ENCODE measurements at regions not wholly inside any gene's neighbourhood (a gene's known extent, or its start where the extent isn't known, plus 50 kb on each side); places are given as distances from the start of the nearest gene placed in this dataset.

DNA sequence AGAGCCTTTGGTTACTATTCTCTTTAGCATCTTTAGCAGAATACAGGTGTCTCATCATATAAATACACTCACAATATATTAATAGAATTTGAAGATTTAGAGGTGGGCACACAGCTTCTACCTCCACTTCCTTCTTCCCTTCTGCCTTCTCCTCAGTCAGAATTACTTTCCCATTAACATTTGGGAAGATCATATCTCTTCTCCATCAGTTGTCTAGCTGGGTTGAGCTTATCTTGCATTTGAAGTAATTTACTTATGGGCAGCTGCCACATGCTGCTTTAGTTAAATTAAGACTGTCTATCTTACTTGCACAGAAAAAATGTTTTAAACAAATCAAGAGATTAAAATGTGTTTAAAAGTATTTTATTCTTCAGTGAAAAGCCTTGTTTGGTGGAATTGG lies 110.1 kb upstream of the ASIC2 start:
- no peak for DNase-seq (ENCODE audit: insufficient read length, low spot score)

GRCh38 chr17:33404070-33404819 lies 111.2 kb upstream of the ASIC2 start:
- FAIRE-seq (no peak), DNase-seq (ENCODE audit: insufficient read length, low spot score) (no peak)

More for the DNA sequence above, 110.1 kb upstream of the ASIC2 start:
- no peak for FAIRE-seq

DNA sequence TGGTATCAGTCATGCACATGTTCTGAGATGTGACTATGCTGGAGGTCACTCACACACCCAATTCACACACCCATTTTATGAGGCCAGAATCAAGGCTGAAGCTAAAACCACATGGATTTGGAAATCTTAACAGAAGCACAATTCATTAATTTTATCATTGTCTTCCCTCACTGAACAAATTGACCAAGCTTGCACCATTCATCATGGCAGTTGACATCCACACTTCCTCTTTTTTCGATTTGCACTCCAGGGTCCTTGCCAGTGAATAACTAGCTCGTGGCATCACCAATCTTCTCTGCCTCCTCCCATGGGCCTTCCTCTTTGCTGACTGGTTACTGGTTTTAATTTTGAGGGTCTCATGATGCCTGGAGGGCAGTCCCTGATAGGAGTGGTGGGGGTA lies 123.0 kb upstream of the ASIC2 start:
- DNase-seq (ENCODE audit: insufficient read length, low spot score) (no peak), FAIRE-seq (no peak)

DNA sequence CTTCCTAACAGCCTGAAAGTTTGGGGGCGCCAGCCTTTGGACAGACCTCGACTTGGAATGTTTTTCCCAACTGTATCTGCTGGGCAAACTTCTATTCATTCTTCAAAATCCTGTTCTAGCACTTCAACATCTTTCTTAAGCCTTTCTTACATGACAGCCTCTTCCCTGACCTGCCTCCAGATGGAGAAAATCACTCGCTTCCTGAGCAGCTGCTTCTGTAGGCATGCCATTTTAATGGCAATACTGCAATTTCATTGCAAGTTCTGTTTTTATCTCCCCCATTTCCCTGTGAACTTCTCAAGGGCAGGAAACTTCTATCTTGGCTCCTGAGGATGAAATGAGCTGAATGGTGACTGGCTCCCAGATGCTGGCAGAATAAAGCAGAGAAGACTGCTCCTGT lies 128.8 kb upstream of the ASIC2 start:
- DNase-seq (ENCODE audit: insufficient read length, low spot score) (no peak), FAIRE-seq (no peak)

DNA sequence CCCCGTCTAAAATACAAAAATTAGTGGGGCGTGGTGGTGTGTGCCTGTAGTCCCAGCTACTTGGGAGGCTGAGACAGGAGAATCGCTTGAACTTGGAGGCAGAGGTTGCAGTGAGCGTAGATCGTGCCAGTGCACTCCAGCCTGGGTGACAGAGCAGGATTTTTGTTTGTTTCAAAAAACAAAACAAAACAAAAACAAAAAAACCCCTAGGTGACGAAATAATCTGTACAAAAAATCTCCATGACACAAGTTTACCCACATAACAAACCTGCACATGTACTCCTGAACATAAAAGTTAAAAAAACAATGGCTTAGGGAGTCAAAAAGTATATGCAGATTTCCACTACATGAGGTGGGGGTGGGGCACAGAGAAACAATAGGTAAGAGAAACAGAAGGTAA lies 140.5 kb upstream of the ASIC2 start:
- no peak for FAIRE-seq
- no peak for DNase-seq (ENCODE audit: insufficient read length, low spot score)

GRCh38 chr17:33434841-33435240 lies 141.7 kb upstream of the ASIC2 start:
- DNase-seq (ENCODE audit: insufficient read length, low spot score) (no peak), FAIRE-seq (no peak)

GRCh38 chr17:33435721-33436301 lies 142.7 kb upstream of the ASIC2 start:
- FAIRE-seq (no peak), DNase-seq (ENCODE audit: insufficient read length, low spot score) (no peak)

GRCh38 chr17:33436321-33436720 lies 143.2 kb upstream of the ASIC2 start:
- DNase-seq (ENCODE audit: insufficient read length, low spot score) (no peak), FAIRE-seq (no peak)

- DNase-seq (ENCODE audit: insufficient read length, low spot score) (no peak), FAIRE-seq (no peak)
Observed at GRCh38 chr17:33438139-33438538, 145.0 kb upstream of the ASIC2 start.

GRCh38 chr17:33438578-33438977 lies 145.5 kb upstream of the ASIC2 start:
- FAIRE-seq = no peak
- DNase-seq (ENCODE audit: insufficient read length, low spot score) = no peak

GRCh38 chr17:33442320-33442719 lies 149.2 kb upstream of the ASIC2 start:
- no peak for FAIRE-seq
- DNase-seq (ENCODE audit: insufficient read length, low spot score) = no peak

DNA sequence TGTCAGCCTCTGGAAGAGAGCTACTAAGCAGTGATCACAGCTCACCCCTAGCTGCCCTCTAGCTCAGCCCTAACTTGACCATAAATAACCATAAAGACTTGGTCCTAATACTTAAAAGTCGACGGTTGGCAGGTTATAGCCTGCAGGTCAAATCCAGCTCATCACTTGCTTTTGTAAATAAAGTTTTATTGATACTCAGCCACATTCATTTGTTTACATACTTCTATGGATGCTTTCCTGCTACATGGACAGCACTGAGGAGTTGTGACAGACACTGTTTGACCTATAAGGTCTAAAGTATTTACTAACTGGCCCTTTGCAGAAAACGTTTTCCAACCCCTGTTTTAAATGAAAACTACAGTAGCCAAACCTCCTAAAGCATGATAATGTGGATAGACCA lies 151.6 kb upstream of the ASIC2 start:
- no peak for FAIRE-seq
- no peak for DNase-seq (ENCODE audit: insufficient read length, low spot score)

DNA sequence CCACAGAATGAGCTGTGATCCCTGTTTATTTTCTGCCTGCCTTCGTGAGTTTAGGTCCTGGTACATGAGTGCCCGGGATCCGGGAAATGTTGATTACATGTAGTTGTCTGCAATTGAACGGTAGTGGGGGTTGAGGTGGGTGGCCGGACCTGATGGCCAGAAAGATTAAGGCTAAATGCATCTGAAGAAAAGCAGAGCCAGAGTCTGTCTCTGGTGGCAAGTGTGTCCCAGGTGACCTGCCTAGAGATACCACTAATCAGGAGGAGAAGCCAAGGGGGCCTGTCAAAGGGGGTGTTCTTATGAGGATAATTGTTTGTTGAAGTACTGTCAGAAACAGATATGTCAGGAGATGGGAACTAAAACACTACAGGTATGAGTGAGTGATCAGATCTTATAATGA lies 154.0 kb upstream of the ASIC2 start:
- no peak for FAIRE-seq

GRCh38 chr17:33451221-33451620 lies 158.1 kb upstream of the ASIC2 start:
- FAIRE-seq (no peak), DNase-seq (ENCODE audit: insufficient read length, low spot score) (no peak)

More for the DNA sequence above, 154.0 kb upstream of the ASIC2 start:
- no peak for DNase-seq (ENCODE audit: insufficient read length, low spot score)

- FAIRE-seq (no peak), DNase-seq (ENCODE audit: insufficient read length, low spot score) (no peak)
Observed at GRCh38 chr17:33457477-33457876, 164.4 kb upstream of the ASIC2 start.

- FAIRE-seq (no peak), DNase-seq (ENCODE audit: insufficient read length, low spot score) (no peak)
Observed at GRCh38 chr17:33459078-33459940, 166.2 kb upstream of the ASIC2 start.

DNA sequence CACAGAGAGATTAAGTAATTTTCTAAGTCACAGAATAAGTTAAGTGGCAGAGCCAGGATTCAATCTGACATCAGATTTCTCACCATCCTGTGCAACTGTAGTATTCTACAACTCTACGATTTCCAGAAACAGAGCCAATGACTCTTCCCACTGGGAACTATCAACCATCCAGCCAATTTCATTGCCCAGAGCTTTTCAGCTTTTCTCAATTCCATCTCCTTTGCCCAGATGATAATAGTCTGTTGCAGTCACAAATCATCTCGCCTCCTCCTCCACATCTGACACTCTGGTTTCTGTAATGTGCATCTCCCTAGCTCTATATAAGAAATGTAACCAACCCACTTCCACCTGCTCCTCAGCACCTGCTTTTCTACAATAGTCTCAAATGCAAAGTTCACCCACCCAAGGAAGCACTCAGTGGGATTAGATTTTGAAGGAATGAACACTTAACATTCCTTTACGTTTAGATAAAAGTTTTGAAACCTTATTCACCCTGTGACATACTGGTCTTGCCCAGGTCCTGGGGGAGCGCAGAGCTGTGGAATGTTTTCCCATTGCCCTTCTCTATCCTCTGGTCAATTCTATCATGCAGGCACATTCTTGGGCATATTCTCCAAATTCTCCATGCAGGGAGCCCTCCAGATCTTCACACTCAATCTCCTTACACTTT lies 167.8 kb upstream of the ASIC2 start:
- DNase-seq (ENCODE audit: insufficient read length, low spot score) = no peak
- no peak for FAIRE-seq

DNA sequence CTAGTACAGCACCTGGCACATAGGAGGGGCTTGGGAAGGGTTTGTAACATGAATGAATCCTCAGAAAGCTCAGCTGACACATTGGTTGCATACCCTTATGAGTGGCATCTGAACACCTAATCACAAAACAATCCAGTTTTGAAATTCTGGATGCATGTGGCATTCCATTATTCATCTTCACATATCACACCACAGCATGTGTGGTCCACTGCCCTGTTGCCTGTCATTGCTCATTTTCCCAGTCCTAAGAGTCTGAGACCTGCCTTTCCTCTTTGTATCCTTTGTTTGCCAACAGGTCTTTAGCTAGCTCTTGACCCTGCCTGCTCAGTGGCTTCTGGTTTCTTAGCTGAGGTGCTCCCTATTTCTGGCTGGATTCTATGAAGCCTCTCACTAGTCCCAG lies 170.8 kb upstream of the ASIC2 start:
- no peak for FAIRE-seq
- DNase-seq (ENCODE audit: insufficient read length, low spot score) = no peak

- no peak for FAIRE-seq
- DNase-seq (ENCODE audit: insufficient read length, low spot score) = no peak
Observed at GRCh38 chr17:33464669-33465280, 171.7 kb upstream of the ASIC2 start.

DNA sequence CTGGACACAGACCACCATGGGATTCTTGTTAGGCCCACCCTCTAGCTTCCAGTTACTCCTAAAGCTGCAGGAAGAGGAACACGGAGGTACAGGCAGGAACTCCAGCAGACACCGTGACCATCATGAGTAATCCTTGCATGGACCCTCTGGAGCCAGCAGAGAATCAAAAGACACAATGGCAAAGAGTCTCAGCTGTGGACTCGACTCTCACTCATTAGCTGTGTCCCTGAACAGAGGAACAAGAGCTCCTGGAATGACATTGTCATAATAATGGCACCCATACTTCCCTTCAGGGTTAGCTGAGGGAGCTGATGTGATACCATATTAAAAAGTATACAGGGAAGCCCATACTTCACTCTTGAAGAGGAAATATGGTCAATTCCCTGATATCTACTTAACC lies 176.3 kb upstream of the ASIC2 start:
- DNase-seq (ENCODE audit: insufficient read length, low spot score) (no peak), FAIRE-seq (no peak)

GRCh38 chr17:33469911-33470310 lies 176.8 kb upstream of the ASIC2 start:
- FAIRE-seq = no peak
- peak; percentile 29 for DNase-seq (ENCODE audit: insufficient read length, low spot score)

Data from HTR-8/SVneo (cell line).